ENCODE measurements at regions not wholly inside any gene's neighbourhood (a gene's known extent, or its start where the extent isn't known, plus 50 kb on each side); places are given as distances from the start of the nearest gene placed in this dataset.

GRCh38 chr3:21835264-21835663 is 84.3 kb upstream of the ZNF385D start:
- TF ChIP-seq CTCF (IDR thresholded peaks at IDR 0.05) (no peak), POLR2A (IDR thresholded peaks at IDR 0.05) (no peak)
